ENCODE measurements at regions not wholly inside any gene's neighbourhood (a gene's known extent, or its start where the extent isn't known, plus 50 kb on each side); places are given as distances from the start of the nearest gene placed in this dataset.

- FAIRE-seq, result no peak
- Histone ChIP-seq H3K27me3 (ENCODE audit: control insufficient read depth, insufficient read depth, low read length) (no peaks in the 10 kb centered on the region), H3K9me3 (ENCODE audit: control insufficient read depth in 2 of 3, insufficient read depth in 1 of 3, low read length in 3 of 3) (no peaks in the 10 kb centered on the region), H3K27ac (ENCODE audit: low read depth in 2 of 2, low read length in 2 of 2) (no peak overlapping the region), H3K4me3 (ENCODE audit: low read length in 3 of 3) (no peak overlapping the region), H3K9ac (ENCODE audit: low read length in 3 of 3) (no peak overlapping the region), H3K4me1 (ENCODE audit: control insufficient read depth in 2 of 3, insufficient read depth in 2 of 3, low read depth in 1 of 3, low read length in 3 of 3) (no peaks in the 10 kb centered on the region), H3K36me3 (ENCODE audit: control insufficient read depth in 2 of 3, insufficient read depth in 3 of 3, low read length in 3 of 3) (no peaks in the 10 kb centered on the region)
- intact Hi-C loops (cut with DNase I), result no loop called here
- TF ChIP-seq CTCF (IDR thresholded peaks at IDR 0.05; ENCODE audit: borderline replicate concordance, extremely low read depth, insufficient read depth), result no peak
- DNase-seq, result no peak
These were observed 67.0 kb upstream of the C1orf21 start for GRCh38 chr1:184319879-184320278.

GRCh38 chr1:184322253-184322652 is 64.6 kb upstream of the C1orf21 start:
- Histone ChIP-seq H3K4me3 (ENCODE audit: low read length in 3 of 3) (no peak overlapping the region), H3K27ac (ENCODE audit: low read depth in 2 of 2, low read length in 2 of 2) (no peak overlapping the region), H3K27me3 (ENCODE audit: control insufficient read depth, insufficient read depth, low read length) (no peaks in the 10 kb centered on the region), H3K4me1 (ENCODE audit: control insufficient read depth in 2 of 3, insufficient read depth in 2 of 3, low read depth in 1 of 3, low read length in 3 of 3) (no peaks in the 10 kb centered on the region), H3K9me3 (ENCODE audit: control insufficient read depth in 2 of 3, insufficient read depth in 1 of 3, low read length in 3 of 3) (no peaks in the 10 kb centered on the region), H3K36me3 (ENCODE audit: control insufficient read depth in 2 of 3, insufficient read depth in 3 of 3, low read length in 3 of 3) (no peaks in the 10 kb centered on the region), H3K9ac (ENCODE audit: low read length in 3 of 3) (no peak overlapping the region)
- FAIRE-seq (no peak), DNase-seq (no peak)
- no peak for TF ChIP-seq CTCF (IDR thresholded peaks at IDR 0.05; ENCODE audit: borderline replicate concordance, extremely low read depth, insufficient read depth)
- intact Hi-C loops (cut with DNase I), result no loop called here

GRCh38 chr1:184324972-184325371 is 61.9 kb upstream of the C1orf21 start:
- Histone ChIP-seq H3K36me3 (ENCODE audit: control insufficient read depth in 2 of 3, insufficient read depth in 3 of 3, low read length in 3 of 3) (no peaks in the 10 kb centered on the region), H3K27me3 (ENCODE audit: control insufficient read depth, insufficient read depth, low read length) (no peaks in the 10 kb centered on the region), H3K27ac (ENCODE audit: low read depth in 2 of 2, low read length in 2 of 2) (no peak overlapping the region), H3K4me1 (ENCODE audit: control insufficient read depth in 2 of 3, insufficient read depth in 2 of 3, low read depth in 1 of 3, low read length in 3 of 3) (no peaks in the 10 kb centered on the region), H3K4me3 (ENCODE audit: low read length in 3 of 3) (no peak overlapping the region), H3K9ac (ENCODE audit: low read length in 3 of 3) (no peak overlapping the region), H3K9me3 (ENCODE audit: control insufficient read depth in 2 of 3, insufficient read depth in 1 of 3, low read length in 3 of 3) (no peaks in the 10 kb centered on the region)
- intact Hi-C loops (cut with DNase I), result no loop called here
- peak in 1 of 5 donors; percentile 8 for DNase-seq
- no peak for TF ChIP-seq CTCF (IDR thresholded peaks at IDR 0.05; ENCODE audit: borderline replicate concordance, extremely low read depth, insufficient read depth)
- FAIRE-seq, result no peak

DNA sequence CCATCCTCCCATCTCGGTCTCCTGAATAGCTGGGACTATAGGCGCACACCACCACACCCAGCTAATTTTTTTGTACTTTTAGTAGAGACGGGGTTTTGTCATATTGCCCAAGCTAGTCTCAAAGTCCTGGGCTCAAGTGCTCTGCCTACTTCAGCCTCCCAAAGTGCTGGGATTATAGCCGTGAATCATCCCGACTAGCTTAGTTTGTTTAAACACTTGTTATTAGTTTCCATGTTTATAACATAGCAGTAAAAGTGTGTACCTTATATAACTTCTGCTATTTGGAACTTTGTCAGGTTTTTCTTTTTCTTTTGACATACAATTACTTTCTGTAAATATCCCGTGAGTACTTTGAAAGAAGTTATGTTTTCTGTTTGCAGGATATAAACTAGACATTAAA is 60.6 kb upstream of the C1orf21 start:
- Histone ChIP-seq H3K9ac (ENCODE audit: low read length in 3 of 3) (no peak overlapping the region), H3K4me1 (ENCODE audit: control insufficient read depth in 2 of 3, insufficient read depth in 2 of 3, low read depth in 1 of 3, low read length in 3 of 3) (peaks cover 0 to 5% (median 0%) of the 10 kb centered on the region in 3 donors), H3K36me3 (ENCODE audit: control insufficient read depth in 2 of 3, insufficient read depth in 3 of 3, low read length in 3 of 3) (no peaks in the 10 kb centered on the region), H3K9me3 (ENCODE audit: control insufficient read depth in 2 of 3, insufficient read depth in 1 of 3, low read length in 3 of 3) (no peaks in the 10 kb centered on the region), H3K27ac (ENCODE audit: low read depth in 2 of 2, low read length in 2 of 2) (no peak overlapping the region), H3K27me3 (ENCODE audit: control insufficient read depth, insufficient read depth, low read length) (no peaks in the 10 kb centered on the region), H3K4me3 (ENCODE audit: low read length in 3 of 3) (no peak overlapping the region)
- no peak for TF ChIP-seq CTCF (IDR thresholded peaks at IDR 0.05; ENCODE audit: borderline replicate concordance, extremely low read depth, insufficient read depth)
- FAIRE-seq, result no peak
- intact Hi-C loops (cut with DNase I), result no loop called here
- no peak for DNase-seq

Measured in kidney (tissue), 13 donors.